Activated CD4-positive, CD25-positive, alpha-beta regulatory T cell treated with anti-CD3 and anti-CD28 coated beads, Interleukin-2, amount 50 U/mL, for 24 hours (primary cell): ENCODE measurements at regions not wholly inside any gene's neighbourhood (a gene's known extent, or its start where the extent isn't known, plus 50 kb on each side); places are given as distances from the start of the nearest gene placed in this dataset.
A peak's percentile ranks its signal among the peaks of the same experiment; 100 is the strongest.

ENCODE experiments used
- ATAC-seq, 2 donors: fragments of 150-1000 bp; cut with Tn5 transposase; one replicate each; pipeline ENCODE4 v1.10.0; 2021; ENCODE audit warnings: mild to moderate bottlenecking in 1 of 2, moderate library complexity in 1 of 2

DNA sequence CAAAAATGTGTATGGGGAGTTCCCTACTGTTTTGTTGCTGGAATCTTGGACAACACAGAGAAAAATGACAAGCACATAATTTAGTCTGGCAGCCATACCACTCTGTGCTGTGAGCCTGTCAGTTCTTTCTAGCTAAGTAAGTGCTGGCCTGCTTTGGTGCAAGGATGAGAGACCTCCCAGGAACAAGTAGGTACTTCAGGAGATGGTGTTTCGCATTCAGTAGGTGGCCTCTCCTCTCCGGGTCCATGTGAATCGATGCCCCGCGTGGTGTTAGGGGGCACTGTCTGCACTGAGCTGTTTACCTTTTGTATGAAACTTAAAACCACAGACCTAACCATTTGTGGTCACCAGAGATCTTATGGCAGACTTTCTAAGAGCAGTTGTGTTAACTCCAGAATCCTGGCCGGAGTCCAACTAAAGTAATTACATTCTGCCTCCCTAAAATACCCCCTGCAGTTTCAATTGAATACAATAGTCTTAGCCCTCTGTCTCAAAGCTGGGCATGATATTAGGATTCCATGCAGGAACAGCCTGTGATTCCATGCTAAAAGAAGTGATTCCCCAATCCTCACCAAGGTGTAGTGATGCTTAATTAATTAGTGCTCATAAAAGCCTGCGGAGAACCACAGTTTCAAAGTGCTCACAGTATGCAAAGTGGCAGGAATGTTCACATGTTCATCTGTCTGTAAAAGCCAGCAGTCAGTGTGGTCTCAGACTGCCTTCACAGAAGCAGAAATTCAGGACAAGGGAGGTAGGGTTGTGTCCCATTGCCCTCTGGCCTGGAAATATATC, 64.2 kb downstream of the LLPH start:
- peak in 1 of 2 donors; percentile 25 for ATAC-seq

DNA sequence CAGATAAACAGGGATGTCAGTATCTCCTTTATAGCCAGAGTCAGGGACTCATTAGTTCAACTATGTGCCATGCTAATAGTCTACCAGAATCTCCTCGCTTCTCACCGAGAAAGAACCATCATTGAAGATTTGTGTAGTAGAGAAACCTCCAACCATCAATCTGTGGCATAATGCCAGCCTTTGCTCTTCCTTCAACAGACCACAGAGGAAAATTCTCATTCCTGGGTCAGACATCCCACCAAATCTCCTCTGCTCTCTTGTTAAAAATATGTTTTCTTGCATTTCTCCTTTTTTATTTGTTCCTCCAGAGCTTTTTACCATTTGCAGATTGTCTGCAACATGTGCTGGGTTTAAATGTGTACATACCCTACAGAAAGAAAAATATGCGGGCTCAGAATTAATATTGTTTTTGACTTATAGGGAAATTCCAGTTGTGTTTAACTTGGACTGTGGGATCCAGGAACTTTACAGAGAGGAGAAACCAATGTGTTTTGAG, 64.9 kb downstream of the LLPH start:
- ATAC-seq: no peak

DNA sequence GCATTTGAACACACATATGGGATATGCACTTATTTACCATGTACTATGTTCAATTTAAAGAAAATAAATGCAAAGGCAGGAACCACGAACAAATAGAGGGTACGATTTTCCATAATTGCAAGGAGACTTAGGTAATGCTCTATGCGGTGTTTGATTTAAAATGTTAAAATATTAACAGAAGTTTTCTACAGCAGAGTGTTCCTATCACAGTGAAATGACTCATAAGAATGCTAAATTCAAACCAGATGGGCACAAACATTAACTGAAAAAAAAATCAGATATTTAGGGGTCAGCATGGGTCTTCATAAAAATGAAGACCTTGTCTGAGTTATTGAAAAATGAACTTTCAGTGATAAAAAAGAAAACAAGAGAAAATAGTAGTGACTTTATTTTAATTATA, 65.4 kb downstream of the LLPH start:
- no peak for ATAC-seq

DNA sequence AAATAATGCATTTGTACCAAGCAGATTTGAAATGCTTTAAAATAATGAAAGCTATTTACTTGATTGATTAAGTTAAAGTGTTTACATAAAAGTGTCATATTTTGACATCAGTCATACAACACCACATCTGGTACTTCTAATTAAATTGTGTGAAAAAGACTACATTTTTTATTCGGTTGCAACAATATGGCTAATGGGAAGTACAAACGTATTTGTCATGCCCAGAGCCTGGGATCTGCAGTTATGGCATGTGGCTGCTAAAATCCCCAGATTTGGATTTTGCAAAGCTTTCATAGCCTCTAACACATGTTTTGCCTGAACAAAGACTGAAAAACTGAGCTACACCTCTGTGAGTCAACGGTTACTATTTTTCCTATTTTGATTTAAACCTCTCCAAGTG, 66.6 kb downstream of the LLPH start:
- ATAC-seq: no peak

DNA sequence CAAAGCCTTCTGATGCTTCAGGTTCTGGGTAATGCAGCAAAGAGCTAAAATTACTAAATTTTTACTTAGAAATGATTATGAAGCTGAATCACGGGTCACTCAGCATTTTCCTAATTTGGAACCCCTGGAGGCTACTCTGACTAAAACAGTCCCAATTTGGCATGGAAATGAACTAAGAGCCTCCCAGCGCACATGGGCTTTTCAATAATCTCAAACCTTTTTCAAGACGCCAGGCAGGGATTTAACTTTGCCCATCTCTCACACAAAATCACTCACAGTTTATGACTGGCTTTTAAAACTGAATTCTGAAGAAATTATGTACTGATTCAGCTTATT, 68.3 kb downstream of the LLPH start:
- ATAC-seq: no peak

DNA sequence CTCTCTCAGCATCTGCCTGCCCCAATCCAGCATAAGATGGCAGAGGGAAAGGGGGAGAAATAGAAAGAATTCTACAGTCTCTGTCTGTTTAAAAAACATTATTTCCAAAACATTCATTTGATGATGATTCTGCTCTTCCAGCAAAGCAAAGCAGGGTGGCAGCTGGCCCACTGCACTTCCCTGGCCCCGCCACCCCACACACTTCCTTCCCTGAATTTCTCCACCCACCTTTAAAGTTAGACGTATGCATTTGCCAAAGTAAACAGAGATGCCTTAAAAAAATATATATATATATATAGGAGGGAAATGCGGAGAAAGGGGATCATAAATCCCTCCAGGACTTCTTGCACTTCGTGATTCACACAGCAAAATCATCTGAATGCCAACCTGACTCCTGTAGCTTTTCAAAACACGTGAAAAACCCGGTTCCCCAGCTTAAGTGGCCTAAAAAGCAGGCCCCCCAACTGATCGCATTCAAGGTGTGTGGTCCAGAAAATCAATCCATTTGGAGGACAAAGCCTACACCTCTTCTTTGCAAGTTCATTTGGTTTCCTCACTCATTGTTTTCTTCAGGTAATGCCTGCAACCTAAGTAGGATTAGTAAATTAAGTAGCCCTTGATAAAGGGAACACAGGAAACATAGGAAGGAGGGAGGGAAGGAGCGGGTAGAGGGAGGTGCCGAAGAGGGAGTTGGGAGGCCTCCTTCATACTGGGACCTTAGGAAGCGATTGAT, 68.8 kb downstream of the LLPH start:
- ATAC-seq: no peak

DNA sequence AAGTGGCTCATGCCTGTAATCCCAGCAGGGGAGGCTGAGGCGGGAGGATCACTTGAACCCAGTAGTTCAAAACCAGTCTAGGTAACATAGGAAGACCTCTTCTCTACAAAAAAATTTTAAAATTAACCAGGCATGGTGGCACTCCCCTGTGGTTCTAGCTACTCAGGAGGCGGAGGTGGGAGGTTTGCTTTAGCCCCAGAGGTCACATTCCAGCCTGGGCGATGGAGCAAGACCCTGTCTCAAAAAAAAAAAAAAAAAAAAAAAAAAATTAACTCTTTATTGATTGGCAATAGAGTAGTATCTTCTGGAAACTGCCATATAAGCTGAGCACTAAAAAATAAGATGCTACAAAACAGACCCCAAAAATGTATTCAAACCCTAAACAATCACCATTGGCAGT, 69.5 kb downstream of the LLPH start:
- ATAC-seq: no peak

DNA sequence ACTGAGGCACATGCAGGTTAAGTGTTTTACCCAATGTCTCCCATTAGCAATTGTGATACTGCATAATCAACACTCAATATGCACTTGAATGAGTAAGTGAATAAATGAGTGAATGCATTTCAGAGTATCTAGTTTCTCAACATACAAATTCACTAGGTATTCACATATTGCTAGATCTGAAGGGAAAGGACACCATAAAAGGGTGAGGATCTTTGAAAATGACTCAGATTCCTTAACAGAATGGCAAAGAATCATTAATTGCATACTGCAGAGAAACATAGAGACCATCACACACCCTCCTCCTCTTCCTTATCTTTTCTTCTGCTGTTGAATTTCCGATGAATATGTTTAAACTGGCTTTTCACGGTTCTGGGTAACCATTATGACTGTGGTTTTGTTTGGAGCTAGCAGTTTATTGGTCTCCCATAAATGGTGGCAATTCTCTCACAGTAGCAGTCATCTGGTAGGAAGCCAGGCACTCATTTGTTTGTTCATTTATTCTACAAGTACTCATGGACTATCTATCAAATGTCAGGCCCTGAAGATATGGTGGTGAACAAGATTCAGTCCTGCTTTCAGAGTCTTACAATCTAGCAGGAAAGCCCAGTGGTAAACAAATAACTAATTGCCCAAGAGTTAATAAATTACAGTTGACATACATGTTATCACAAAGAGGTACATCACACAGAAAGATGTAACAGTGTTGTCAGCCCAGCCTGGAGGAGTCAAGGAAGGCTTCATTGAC, 70.2 kb downstream of the LLPH start:
- ATAC-seq: no peak

DNA sequence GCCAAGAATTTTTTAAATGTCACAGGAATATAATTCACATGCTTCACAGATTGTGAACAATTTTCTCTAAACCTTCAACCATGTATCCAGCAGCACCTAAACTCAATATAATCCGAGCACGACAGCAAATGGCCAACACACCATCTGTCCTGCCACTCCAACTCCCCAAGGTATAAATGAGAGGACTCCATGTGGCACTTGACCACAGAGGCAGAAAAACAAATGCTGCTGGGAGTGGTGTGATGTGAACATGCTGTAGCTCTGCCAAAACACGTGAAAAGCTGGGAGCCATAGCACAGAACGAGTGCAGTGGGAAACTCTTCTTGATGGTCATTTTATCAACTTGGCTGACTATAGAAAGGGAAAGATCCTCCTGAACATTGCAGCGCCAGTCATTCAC, 70.9 kb downstream of the LLPH start:
- no peak for ATAC-seq

DNA sequence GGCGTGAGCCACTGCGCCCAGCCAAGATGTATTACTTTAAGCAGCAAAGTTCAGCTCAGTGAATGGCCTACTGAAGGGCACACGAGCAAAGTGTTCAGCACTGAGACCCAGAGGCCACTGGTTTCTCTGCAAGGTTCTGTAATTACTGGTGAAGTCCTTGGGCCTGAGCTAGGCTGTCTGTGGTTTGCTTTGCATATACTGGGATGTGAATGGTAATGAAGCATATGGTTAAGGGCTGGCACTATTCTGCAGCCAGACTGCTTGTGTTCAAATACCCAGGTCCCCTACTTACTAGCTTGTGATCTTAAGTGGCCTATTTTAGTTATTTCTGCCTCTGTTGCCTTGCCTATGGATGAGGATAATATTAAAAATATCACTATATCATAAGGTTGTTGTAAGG, 72.0 kb downstream of the LLPH start:
- ATAC-seq: no peak

DNA sequence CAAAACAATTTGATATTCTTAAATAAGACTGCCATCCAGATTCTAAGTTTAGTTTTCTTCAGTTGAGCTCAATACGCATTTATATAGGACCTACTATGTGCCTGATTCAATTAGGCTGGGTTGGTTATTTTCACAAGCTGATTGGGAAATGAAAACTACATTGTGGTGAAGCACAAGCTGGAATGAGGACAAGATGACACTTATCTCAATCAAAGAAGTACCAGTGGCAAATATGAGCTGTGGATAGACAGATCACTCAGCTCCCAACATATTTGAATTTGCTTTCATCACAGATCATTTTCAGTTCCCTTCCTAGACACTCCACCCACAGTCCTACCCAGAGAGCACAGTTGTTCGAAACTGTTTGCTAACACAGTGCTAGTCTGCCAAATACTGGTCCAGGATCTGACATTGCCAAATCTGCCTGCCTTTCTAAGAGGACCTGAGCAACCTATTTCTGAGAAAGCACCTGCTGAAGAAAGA, 74.7 kb downstream of the LLPH start:
- ATAC-seq: peak in 1 of 2 donors; percentile 20

DNA sequence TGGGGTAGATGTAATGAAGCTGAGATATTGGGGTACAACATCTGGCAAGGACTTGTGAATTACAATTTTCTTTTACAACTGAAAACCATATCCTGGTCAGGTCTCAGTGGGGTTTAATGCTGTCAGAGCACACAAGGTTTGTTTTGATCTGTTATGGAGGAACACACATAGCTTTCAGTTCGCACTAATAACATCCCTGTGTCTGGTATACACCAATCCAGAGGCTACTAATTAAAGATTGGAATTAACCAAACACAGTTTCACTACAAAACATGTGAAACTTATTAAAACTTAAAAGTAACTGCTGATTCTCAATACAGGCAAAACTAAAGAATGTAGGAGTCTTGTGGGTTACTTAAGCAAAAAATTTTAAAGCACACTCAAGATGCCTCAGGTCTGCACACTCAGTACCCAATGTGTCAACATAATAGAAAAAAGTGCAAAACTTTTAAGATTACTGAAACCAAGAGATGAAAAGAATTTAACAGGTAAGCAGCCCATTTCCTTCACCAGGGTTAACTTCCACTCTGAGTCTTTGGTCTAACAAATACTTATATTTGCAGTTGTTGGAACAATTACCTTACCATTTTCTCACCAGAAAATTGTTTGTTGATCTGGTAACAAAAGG, 77.4 kb downstream of the LLPH start:
- no peak for ATAC-seq

DNA sequence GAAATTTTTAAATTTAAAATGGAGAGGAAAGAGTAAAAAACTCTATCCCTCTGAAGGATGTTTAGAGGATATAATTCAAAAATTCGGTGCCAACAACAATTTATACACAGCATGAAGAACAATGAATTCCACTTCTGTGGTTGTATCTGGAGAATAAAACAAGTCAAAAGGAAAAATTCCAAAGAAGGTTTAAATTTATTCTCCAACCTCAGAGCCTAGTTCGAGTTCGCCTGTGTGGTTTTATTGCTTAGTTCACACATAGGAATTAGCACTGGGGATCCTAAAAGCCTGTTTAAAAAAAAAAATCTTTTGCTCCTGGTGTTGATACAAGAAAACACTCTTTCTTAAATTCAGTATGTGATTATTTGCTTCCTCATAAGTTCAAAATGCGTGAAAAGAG, 79.2 kb downstream of the LLPH start:
- ATAC-seq: no peak

DNA sequence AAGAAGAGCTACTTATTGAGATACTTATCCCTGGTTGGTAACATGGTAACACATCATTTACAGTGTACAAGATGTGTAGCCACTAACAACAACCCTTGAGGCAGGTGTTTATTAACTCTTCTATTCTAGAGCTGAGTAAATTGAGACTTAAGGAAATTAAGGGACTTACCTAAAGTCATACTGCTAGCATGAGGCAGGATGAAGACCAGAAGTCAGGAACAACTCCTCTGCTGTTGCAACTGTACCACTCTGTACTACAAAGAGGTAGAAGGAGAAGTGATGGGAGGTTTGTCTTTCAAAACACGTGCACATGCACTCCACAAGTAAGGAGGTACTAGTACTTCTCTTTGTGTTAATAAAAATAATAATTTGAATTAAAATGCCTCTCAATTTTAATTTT, 79.9 kb downstream of the LLPH start:
- ATAC-seq: no peak

DNA sequence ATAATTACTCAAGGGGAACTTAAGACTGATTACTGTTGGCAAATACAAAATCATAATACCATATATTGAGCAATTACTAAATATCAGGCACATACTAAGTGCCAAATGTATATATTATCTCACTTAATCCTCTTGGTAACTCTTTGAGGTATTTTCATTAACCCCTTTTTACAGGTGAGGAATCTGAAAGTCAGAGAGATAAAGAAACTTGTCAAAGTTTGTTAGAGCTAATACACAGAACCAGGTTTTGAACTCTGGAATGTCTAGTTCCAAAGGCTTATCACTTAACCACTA, 80.3 kb downstream of the LLPH start:
- no peak for ATAC-seq

DNA sequence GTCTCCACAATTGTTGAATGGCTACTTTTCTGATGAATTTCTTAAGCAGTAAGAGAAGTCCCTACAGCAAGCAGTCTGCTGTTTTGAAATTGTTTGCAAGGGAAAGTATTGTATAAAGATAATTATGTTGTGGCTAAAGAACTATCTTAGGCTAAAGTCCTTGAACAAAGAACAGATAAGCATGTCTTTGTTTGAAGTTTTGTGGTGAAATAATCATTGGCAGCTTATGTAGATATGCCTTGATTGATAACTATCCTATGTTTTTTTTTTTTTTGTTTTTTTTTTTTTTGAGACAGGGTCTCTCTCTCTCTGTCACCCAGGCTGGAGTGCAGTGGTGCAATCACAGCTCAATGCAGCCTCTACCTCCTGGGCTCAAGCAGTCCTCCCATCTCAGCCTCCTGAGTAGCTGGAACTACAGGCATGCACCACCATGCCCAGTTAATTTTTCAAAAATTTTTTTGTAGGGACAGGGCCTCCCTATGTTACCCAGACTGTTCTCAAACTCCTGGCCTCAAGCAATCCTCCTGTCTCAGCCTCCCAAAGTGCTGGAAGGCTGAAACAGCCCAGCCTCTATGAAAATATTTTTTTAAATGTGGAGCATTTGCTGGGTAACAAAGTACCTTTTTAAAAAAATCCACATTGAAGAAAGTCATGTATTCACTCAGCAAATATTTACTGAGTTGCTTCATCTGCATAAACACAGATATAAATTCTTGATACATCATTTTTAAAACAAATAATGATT, 80.8 kb downstream of the LLPH start:
- no peak for ATAC-seq

DNA sequence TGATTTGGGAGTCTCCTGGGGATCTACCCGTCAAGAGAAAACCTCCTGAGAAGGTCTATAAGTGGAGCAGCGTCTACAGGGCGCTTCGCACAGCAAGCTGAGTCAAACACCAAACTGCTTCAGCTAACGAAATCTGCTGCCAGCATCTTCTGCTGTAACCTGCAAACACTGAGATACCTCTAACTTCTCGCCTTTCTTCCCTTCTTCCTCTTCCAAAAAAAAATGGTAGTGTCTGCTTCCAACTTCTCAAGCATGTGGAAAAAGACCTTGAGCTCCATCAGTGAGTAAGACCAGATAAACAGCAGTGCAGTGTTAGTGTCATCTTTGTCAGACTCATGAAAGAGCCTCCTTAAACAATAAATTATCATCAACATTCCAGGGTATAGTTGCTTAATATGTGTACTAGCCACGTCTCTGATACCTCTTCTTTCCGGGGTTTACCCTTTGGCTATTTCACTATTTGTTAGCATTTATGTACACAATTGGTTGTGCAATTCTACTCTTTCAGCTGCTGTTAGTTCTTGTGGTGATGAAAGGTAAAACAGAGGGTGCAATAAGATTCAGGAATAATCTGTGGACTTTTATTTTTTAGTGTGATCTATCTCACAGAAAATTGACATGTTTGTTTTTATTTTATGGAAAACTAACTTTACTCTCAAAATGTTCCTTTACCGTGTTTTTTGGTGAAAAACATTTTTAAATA, 81.6 kb downstream of the LLPH start:
- no peak for ATAC-seq

DNA sequence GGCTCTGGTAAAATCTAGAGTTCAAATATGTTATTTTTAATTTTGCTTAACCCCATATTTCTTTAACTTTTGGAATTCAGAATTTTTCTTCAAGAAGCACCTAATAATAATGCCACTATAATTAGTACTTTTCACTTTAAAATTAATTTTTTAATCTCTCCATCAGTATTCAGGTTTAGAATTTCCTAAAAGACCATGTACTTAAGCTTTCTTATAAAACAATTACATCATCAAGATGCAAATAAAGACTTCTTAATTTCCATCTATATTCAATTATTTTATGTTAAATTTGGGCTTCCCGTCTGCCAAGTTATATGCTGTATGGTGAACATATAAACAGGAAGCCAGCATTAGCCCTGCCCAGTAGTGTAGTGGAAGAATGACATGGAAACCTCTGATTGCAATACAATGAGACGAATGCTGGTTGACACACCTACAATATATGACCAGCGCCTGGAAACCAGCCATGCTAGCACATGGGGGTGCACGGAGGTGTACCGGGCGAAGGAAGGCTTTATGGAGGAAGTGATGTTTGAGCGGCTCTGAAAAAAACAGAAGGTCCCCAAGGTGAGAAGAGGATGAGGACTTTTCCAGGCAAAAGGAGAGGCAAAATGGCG, 82.2 kb downstream of the LLPH start:
- ATAC-seq: no peak

DNA sequence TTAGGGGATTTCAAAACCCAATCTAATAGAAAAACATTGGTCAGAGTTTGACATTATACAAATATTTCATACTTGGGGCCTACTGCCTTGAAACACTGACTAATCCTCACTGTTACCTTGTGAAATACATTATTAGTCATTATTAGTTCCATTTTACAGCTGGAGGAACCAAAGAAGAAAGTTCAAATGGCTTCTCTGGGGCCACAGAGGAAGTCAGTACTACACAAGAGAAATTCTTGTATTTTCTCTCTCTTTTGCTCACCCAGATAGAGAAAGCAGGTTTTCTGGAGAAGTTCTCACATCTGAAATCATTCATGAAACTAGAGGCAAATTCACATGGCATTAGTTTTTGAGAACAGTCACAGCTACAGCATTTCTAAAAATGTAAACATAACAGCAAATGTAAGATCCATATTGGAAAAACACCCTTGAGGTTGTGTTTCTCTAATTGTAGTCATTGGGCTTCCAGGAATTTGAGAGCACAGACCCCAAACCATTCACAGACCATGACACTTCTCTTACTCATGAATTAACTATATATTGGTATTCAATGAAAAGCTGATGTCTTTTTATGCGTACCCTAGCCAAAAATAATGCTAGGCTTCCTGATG, 83.0 kb downstream of the LLPH start:
- ATAC-seq: peak; percentile 64 to 76

DNA sequence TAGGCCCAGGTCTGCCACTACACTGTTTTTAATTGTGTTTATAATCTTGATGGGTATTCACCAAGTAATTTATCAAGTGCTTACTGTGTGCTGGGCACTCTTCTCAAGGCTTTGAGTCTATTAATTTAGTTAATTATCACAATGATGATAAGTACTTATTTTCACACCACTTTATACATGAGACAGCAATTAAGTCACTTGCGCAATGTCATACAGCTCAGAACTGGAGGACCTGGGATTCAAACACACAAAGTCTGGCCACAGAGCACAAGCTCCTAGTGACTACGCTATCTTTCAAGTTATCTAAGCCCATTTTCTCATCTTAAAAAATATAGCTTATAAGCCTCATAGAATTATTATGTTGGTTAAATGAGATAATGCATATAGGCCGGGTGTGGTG, 85.0 kb downstream of the LLPH start:
- no peak for ATAC-seq

DNA sequence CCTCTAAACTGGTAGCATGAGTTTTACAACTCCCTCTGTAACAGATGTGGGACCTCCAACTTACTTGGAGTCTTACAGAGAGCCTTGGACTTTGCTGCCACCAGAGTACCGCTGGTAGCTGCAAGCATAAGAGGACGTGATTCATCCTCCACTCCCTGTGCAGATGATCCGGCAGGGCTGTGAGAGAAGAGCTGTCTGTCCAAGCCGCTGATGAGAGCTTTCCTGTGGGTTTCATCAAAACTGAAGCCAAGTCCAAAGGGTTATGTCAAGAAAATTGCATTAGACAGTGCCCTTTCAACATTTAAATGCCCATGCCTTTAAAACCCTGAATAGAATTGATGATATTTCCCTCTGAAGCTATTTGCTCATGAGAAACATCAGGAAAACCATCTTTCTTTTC, 85.8 kb downstream of the LLPH start:
- ATAC-seq: no peak
